ENCODE measurements at regions not wholly inside any gene's neighbourhood (a gene's known extent, or its start where the extent isn't known, plus 50 kb on each side); places are given as distances from the start of the nearest gene placed in this dataset.

GRCh38 chr1:80924290-80924689, 876.4 kb upstream of the ADGRL2 start:
- TF ChIP-seq CTCF (IDR thresholded peaks at IDR 0.05) (no peak), POLR2A (IDR thresholded peaks at IDR 0.05) (no peak), POLR2AphosphoS5 (IDR thresholded peaks at IDR 0.05) (no peak)

Measured in sigmoid colon (tissue), 4 donors.